Thymus (tissue), 11 donors: ENCODE measurements at regions not wholly inside any gene's neighbourhood (a gene's known extent, or its start where the extent isn't known, plus 50 kb on each side); places are given as distances from the start of the nearest gene placed in this dataset.

Experiments
- DNase-seq, 9 donors: peaks; one replicate each; pipeline ENCODE4 v3.0.0-alpha.2; 2013; ENCODE audit warnings: low spot score in 9 of 9, low read depth in 6 of 9, missing footprints in 1 of 9
- H3K27ac ChIP-seq, 2 donors: one replicate each; pipeline ENCODE4 v1.5.1; 2013; ENCODE audit warnings: control low read depth in 1 of 2, low read depth in 1 of 2, low read length in 1 of 2, mild to moderate bottlenecking in 1 of 2, moderate library complexity in 1 of 2
- H3K27me3 ChIP-seq, 2 donors: one replicate each; pipeline ENCODE4 v1.5.1; 2013; ENCODE audit warnings: low read length in 1 of 2; ENCODE audit not compliant: control insufficient read depth in 2 of 2, insufficient read depth in 1 of 2
- H3K36me3 ChIP-seq, 2 donors: one replicate each; pipeline ENCODE4 v1.5.1; 2013; ENCODE audit warnings: low read length in 1 of 2, mild to moderate bottlenecking in 1 of 2, moderate library complexity in 1 of 2; ENCODE audit not compliant: control insufficient read depth in 2 of 2, insufficient read depth in 2 of 2
- H3K4me1 ChIP-seq, 2 donors: one replicate each; pipeline ENCODE4 v1.5.1; 2013; ENCODE audit warnings: low read length in 2 of 2; ENCODE audit not compliant: control insufficient read depth in 2 of 2, insufficient read depth in 2 of 2
- H3K4me3 ChIP-seq, 2 donors: one replicate each; pipeline ENCODE4 v1.5.1; 2013; ENCODE audit warnings: low read length in 2 of 2, control low read depth in 1 of 2, mild to moderate bottlenecking in 1 of 2
- H3K9me3 ChIP-seq, 2 donors: one replicate each; pipeline ENCODE4 v1.5.1; 2013; ENCODE audit warnings: low read length in 1 of 2, mild to moderate bottlenecking in 1 of 2; ENCODE audit not compliant: control insufficient read depth in 2 of 2, insufficient read depth in 1 of 2
- WGBS: extraction: QIAGEN DNeasy Blood & Tissue Kit; methylation state at CpG from one replicate; pipeline ENCODE4 v1.1.7; 2013; 5-methylcytosine and 5-hydroxymethylcytosine counted together
- donor health status: healthy.

- H3K4me1 ChIP-seq, result peaks cover 16 to 17% of the 10 kb centered on the region in 2 donors
- WGBS, result 96% methylated on average over 9 of the region's 9 CpGs
- peaks cover 0 to 2% of the 10 kb centered on the region in 2 donors for H3K9me3 ChIP-seq
- no peak overlapping the region for H3K27ac ChIP-seq
- peaks cover 0 to 7% of the 10 kb centered on the region in 2 donors for H3K27me3 ChIP-seq
- no peaks in the 10 kb centered on the region for H3K36me3 ChIP-seq
- H3K4me3 ChIP-seq, result no peak overlapping the region
- DNase-seq, result no peak
Measured at GRCh38 chr20:24764794-24765202, 184.3 kb upstream of the CST7 start.

DNA sequence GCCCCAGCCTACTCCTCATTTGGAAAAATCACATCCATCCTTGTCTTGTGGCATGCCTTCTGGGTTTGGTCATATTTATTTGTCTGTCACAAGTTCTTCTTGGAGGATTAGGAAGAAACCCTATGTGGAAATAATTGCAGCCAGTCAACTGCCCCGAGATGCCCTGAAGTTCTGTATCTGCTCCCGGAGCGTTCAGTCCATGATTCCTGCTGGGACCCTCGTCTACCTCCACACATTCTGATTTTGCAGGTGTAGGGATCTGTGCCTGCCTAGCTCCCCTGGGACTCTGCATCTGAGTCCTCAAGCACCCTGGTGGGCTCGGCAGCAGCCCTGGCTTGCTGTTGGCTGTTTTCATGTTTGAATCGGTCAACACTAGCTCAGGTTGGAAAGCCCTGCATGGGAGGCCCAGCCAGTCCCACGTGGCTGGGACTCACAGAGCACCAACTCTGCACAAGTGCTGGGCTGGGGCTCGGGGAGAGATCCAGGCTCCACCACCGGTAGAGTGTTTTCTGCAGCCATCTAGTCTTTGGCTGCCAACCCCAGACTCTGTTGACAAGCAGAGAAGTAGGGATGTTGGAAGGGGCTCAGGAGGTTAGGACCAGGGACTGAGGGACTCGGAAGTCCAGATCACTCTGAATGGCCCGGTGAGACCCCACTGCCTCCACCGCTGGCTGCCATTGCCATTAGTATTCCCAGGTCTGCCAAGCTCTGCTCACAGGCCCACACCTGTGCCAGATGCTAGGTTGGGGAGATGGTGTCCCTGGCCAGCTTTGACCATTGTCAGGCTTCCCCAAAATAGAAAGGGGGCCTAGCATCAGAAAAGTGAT is 183.5 kb upstream of the CST7 start:
- peaks cover 0 to under 1% of the 10 kb centered on the region in 2 donors for H3K9me3 ChIP-seq
- no peak for DNase-seq

DNA sequence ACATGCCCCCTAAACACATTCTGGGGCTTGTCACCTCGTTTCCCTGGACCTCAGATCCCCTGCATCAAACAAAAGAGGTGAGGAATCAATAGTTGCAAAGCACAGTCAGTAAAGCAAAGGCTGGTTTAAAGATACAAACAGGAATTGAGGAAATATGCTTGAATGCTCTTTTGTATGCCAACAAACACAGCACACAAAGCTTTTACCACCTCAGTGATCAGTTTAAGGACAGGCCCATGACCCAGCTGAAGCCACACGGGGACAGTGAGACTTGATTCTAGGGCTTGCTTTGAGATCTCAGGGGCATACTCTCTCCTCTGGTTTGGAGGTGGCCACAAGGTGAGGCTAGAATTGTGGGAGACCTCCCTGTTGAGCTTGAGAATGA is 182.9 kb upstream of the CST7 start:
- WGBS, result 96% methylated on average over 2 of the region's 2 CpGs
- H3K4me1 ChIP-seq, result peaks cover 16 to 22% of the 10 kb centered on the region in 2 donors
- DNase-seq, result no peak
- no peak overlapping the region for H3K4me3 ChIP-seq
- H3K36me3 ChIP-seq, result no peaks in the 10 kb centered on the region
- peaks cover 0 to 7% of the 10 kb centered on the region in 2 donors for H3K27me3 ChIP-seq
- H3K27ac ChIP-seq, result no peak overlapping the region
- no peaks in the 10 kb centered on the region for H3K9me3 ChIP-seq

More for the DNA sequence above, 183.5 kb upstream of the CST7 start:
- Histone ChIP-seq H3K27me3 (peaks cover 0 to 7% of the 10 kb centered on the region in 2 donors), H3K27ac (no peak overlapping the region), H3K4me1 (peaks cover 16 to 17% of the 10 kb centered on the region in 2 donors), H3K4me3 (no peak overlapping the region), H3K36me3 (no peaks in the 10 kb centered on the region)
- 89% methylated on average over 12 of the region's 12 CpGs for WGBS

DNA sequence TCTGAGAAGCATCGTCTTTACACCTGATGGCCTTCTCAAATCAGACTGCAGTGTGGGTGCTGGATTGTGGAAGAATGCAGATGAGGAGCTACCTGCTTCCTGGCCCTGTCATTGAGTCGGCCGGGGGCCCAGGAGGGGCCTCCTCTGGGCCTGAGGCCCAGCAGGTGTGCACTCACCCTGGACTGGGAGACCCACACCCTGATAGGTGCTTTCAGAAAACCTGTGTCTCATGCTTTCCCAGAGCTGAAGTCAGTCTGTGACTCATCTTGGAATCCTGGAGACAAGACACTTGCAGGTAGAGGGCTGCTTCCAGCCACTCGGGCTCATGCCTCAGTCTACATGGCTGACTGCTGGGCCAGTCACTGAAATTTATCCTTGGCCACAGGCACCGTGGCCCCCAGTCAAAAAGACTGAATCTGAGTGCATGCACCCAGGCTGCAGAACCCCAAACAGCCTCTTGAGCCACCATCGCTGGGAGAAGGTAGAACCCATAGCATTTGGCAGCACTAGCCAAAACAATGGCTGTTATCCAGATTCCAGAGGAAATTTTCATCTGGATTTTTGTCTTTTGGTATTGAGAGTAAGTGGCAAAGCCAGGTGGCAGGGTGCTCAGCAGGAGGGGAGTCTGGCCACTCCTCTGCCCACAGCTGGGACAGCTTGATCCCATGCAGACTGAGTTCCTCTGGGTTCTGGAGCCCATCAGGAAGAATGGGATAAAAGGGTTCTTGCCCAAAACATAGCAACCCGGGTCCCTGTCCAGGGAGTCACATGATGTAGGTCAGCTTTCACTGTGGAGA is 182.0 kb upstream of the CST7 start:
- Histone ChIP-seq H3K36me3 (no peaks in the 10 kb centered on the region), H3K27ac (no peak overlapping the region), H3K4me3 (no peak overlapping the region), H3K9me3 (no peaks in the 10 kb centered on the region), H3K4me1 (peaks cover 25 to 28% of the 10 kb centered on the region in 2 donors), H3K27me3 (peaks cover 0 to 7% of the 10 kb centered on the region in 2 donors)
- WGBS, result 96% methylated on average over 7 of the region's 7 CpGs
- no peak for DNase-seq

- no peak for DNase-seq
- 97% methylated on average over 4 of the region's 4 CpGs for WGBS
- H3K4me1 ChIP-seq, result peaks cover 23 to 31% of the 10 kb centered on the region in 2 donors
Measured at GRCh38 chr20:24767623-24768100, 181.4 kb upstream of the CST7 start.

GRCh38 chr20:24768201-24768636 is 180.8 kb upstream of the CST7 start:
- no peak overlapping the region for H3K27ac ChIP-seq
- H3K36me3 ChIP-seq, result no peaks in the 10 kb centered on the region
- peaks cover 0 to 5% of the 10 kb centered on the region in 2 donors for H3K27me3 ChIP-seq
- no peaks in the 10 kb centered on the region for H3K9me3 ChIP-seq
- no peak for DNase-seq
- H3K4me3 ChIP-seq, result no peak overlapping the region
- 82% methylated on average over 4 of the region's 4 CpGs for WGBS
- H3K4me1 ChIP-seq, result peaks cover 23 to 31% of the 10 kb centered on the region in 2 donors

More at GRCh38 chr20:24767623-24768100, 181.4 kb upstream of the CST7 start:
- H3K27me3 ChIP-seq, result peaks cover 0 to 6% of the 10 kb centered on the region in 2 donors
- no peak overlapping the region for H3K4me3 ChIP-seq
- H3K36me3 ChIP-seq, result no peaks in the 10 kb centered on the region
- H3K27ac ChIP-seq, result no peak overlapping the region
- H3K9me3 ChIP-seq, result no peaks in the 10 kb centered on the region

GRCh38 chr20:24768713-24769601 is 180.1 kb upstream of the CST7 start:
- DNase-seq, result no peak

GRCh38 chr20:24769878-24770627 is 179.0 kb upstream of the CST7 start:
- WGBS, result 98% methylated on average over 18 of the region's 18 CpGs
- no peaks in the 10 kb centered on the region for H3K27me3 ChIP-seq
- H3K27ac ChIP-seq, result no peak overlapping the region
- H3K4me1 ChIP-seq, result peaks cover 28 to 34% of the 10 kb centered on the region in 2 donors
- H3K4me3 ChIP-seq, result no peak overlapping the region
- H3K36me3 ChIP-seq, result no peaks in the 10 kb centered on the region
- no peak for DNase-seq
- no peaks in the 10 kb centered on the region for H3K9me3 ChIP-seq

More at GRCh38 chr20:24768713-24769601, 180.1 kb upstream of the CST7 start:
- Histone ChIP-seq H3K27ac (no peak overlapping the region), H3K9me3 (no peaks in the 10 kb centered on the region), H3K36me3 (no peaks in the 10 kb centered on the region), H3K4me3 (no peak overlapping the region), H3K27me3 (no peaks in the 10 kb centered on the region), H3K4me1 (peaks cover 26 to 32% of the 10 kb centered on the region in 2 donors)
- WGBS, result 96% methylated on average over 10 of the region's 10 CpGs
